Skin of body (tissue), 1 donor: ENCODE measurements at regions not wholly inside any gene's neighbourhood (a gene's known extent, or its start where the extent isn't known, plus 50 kb on each side); places are given as distances from the start of the nearest gene placed in this dataset.
"Not testable (repeated sequence)": the region's sequence is repeated elsewhere in the genome, so short reads cannot be mapped to it uniquely, and the experiment has no call there.

Experiments used
- DNase-seq: peaks from one replicate; lab custom pipeline; 2025; lab: John Stamatoyannopoulos, UW

GRCh38 chr2:95765925-95766910 lies 174.4 kb downstream of the TRIM43 start:
- not testable (repeated sequence) for DNase-seq

DNA sequence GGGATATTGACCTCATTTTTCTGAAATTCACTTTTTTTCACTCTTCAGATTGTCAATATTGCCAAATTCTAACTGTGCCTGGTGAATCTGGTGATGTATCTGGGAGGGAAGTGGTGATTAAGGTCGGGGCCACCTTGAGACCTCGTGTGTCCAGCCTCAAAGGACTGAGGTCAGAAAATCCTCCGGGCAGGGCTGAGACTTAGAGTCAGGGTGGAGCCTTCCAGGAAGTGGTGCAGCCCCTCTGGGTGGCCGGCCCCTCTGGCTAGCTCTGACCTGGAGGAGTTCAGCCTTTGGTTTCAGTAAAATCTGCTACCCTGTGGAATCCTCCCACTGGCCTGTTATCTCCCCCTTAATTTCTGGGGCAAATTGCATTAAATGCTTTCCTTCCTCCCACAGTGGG lies 175.7 kb downstream of the TRIM43 start:
- not testable (repeated sequence) for DNase-seq

DNA sequence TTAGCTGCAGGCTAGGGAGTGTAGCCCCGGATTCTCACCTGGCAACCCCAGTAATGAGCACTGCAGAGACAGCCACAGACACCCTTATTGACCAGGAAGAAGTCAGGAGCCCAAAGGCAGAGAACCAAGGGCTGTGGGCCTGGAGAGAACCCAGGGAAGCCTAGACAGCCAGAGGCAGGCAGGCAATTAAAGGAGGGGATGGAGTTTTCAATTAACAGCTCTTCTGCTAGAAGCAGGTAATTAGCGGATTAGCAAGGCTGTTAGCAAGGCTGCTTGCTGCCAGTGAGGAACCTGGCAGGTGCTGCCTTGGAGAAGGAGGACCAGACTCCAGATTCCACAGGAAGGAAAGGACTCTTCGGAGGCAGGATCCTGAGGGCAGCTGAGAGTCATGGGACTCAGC lies 176.1 kb downstream of the TRIM43 start:
- DNase-seq, result not testable (repeated sequence)

GRCh38 chr2:95769256-95769655 lies 177.5 kb downstream of the TRIM43 start:
- DNase-seq, result not testable (repeated sequence)

GRCh38 chr2:95770726-95771125 lies 178.9 kb downstream of the TRIM43 start:
- DNase-seq, result not testable (repeated sequence)

DNA sequence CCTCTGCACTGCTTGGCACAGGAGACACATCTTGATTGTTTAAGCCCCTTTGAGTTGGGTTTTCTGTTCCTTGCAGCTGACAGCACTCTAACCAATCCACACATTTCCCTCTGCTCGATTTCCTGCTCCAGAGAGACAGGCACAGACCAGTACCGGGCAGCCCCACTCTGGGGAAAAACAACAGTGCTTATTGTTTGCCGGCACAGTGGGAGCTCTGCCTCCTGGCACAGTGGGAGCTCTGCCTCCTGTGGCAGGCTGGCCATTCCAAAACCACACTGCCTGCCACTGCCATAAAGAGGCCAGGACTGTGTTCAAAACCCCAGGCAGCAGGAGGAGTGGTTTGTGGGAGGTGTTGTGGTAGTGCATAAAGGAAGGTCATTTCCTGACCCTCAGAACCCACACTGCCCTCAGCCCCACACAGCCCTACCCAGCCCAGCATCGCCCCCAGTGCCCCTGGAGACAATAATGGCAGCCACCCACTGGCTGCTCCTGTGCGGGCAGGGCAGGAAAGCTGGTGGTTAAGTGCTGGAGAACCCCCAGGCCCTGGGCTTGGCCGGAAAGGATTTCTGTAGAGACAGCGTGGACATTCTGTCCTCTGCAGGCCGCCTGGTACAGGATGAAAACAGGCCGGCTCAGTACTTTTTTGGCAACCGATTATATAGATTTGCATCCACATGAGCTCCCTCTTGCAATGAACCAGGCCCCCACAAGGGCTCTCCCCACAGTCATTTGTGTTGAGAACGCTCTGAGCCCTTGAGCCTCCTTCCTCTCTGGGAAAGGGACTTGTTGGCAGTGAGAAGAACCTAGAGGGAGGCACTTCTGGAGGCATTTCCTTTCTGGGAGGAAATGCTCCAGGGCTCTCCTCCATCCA lies 182.8 kb downstream of the TRIM43 start:
- DNase-seq, result not testable (repeated sequence)

DNA sequence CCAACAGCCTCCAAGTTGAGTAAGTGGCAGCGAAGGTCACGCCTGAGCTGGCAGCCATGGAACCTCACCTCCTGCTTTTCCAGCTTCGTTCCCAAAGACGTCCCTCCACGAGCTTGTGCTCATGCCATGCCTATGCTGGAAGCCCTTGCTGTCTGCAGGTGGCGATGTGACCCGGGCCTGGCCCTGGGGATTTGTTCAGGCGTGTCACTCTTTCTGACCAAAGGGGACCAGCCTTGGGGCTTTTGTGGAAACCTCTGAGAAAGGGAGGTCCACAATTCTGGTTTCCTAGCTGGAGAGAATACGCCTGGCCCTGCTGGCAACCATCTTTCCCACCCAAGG lies 183.4 kb downstream of the TRIM43 start:
- DNase-seq, result not testable (repeated sequence)
